IMR-90 (cell line): ENCODE measurements at regions not wholly inside any gene's neighbourhood (a gene's known extent, or its start where the extent isn't known, plus 50 kb on each side); places are given as distances from the start of the nearest gene placed in this dataset.

Experiments used
- ATAC-seq: fragments of 200-7000 bp; cut with Tn5 transposase; 2 replicates; pipeline ENCODE4 v1.9.1; 2020; ENCODE audit warnings: low read depth, mild to moderate bottlenecking, moderate library complexity
- BruUV-seq: library from RNA; stranded (reverse); fragments of 400-500 nt; replicated peaks from 2 replicates; lab custom pipeline; 2021; lab: Mats Ljungman, UMichigan
- CTCF ChIA-PET: fragments of 300-600 bp; formaldehyde crosslinking; extraction: SDS; loops from one replicate; lab custom pipeline; 2021; ENCODE audit warnings: antibody characterized with exemption; lab: Yijun Ruan, JAX
- POLR2A ChIA-PET: fragments of 300-600 bp; sonication (Branson Sonifier 250); formaldehyde crosslinking; loops from one replicate; lab custom pipeline; 2022; ENCODE audit warnings: antibody characterized with exemption; ENCODE audit not compliant: unreplicated experiment; lab: Charles Lee
- DNase-seq: peaks from one replicate; pipeline ENCODE4 v3.0.0; 2013
- H2AFZ ChIP-seq: replicated peaks from 2 replicates; pipeline ENCODE3; 2013; ENCODE audit warnings: low read length, mild to moderate bottlenecking; ENCODE audit not compliant: poor library complexity
- H2AK5ac ChIP-seq: 2 replicates; pipeline ENCODE4 v1.6.1; 2013; ENCODE audit warnings: low read depth, low read length, inconsistent platforms
- H2AK9ac ChIP-seq: replicated peaks from 2 replicates; pipeline ENCODE3; 2013; ENCODE audit warnings: mild to moderate bottlenecking, low read depth, low read length, moderate library complexity; ENCODE audit not compliant: poor library complexity
- H2BK120ac ChIP-seq: 2 replicates; pipeline ENCODE4 v1.6.1; 2013; ENCODE audit warnings: low read depth, low read length, inconsistent platforms
- H2BK15ac ChIP-seq: 3 replicates; pipeline ENCODE4 v1.6.1; 2013; ENCODE audit warnings: low read depth, low read length, inconsistent platforms
- H2BK20ac ChIP-seq: 2 replicates; pipeline ENCODE4 v1.6.1; 2013; ENCODE audit warnings: low read depth, mild to moderate bottlenecking, inconsistent platforms, low read length, moderate library complexity
- H2BK5ac ChIP-seq: 2 replicates; pipeline ENCODE4 v1.6.1; 2013; ENCODE audit warnings: mild to moderate bottlenecking, low read depth, low read length, inconsistent platforms; ENCODE audit not compliant: poor library complexity, severe bottlenecking
- H3K14ac ChIP-seq: replicated peaks from 2 replicates; pipeline ENCODE4 v1.6.1; 2013; ENCODE audit warnings: low read depth, low read length, inconsistent platforms
- H3K18ac ChIP-seq: 2 replicates; pipeline ENCODE4 v1.6.1; 2013; ENCODE audit warnings: low read depth, low read length, control low read depth
- H3K23ac ChIP-seq: 2 replicates; pipeline ENCODE4 v1.6.1; 2013; ENCODE audit warnings: low read depth, low read length, inconsistent platforms
- H3K27ac ChIP-seq: 2 replicates; pipeline ENCODE4 v1.5.1; 2013; ENCODE audit warnings: mild to moderate bottlenecking, control low read depth, low read length; ENCODE audit not compliant: insufficient read depth
- H3K27me3 ChIP-seq: 2 replicates; pipeline ENCODE4 v1.6.1; 2013; ENCODE audit warnings: low read length; ENCODE audit not compliant: control insufficient read depth, insufficient read depth
- H3K36me3 ChIP-seq: 2 replicates; pipeline ENCODE4 v1.6.1; 2013; ENCODE audit warnings: low read length, mixed read lengths; ENCODE audit not compliant: control insufficient read depth, insufficient read depth
- H3K4ac ChIP-seq: 2 replicates; pipeline ENCODE4 v1.6.1; 2013; ENCODE audit warnings: low read depth, low read length, inconsistent platforms
- H3K4me1 ChIP-seq: 2 replicates; pipeline ENCODE4 v1.6.1; 2013; ENCODE audit warnings: low read length, mixed read lengths; ENCODE audit not compliant: control insufficient read depth, insufficient read depth
- H3K4me2 ChIP-seq: 2 replicates; pipeline ENCODE4 v1.6.1; 2013; ENCODE audit warnings: low read depth, mild to moderate bottlenecking, control low read depth, low read length, moderate library complexity
- H3K4me3 ChIP-seq: 2 replicates; pipeline ENCODE4 v1.5.1; 2013; ENCODE audit warnings: low read depth, mild to moderate bottlenecking, control low read depth, low read length, moderate library complexity; ENCODE audit not compliant: insufficient read depth
- H3K56ac ChIP-seq: 2 replicates; pipeline ENCODE4 v1.6.1; 2013; ENCODE audit warnings: low read length, inconsistent platforms; ENCODE audit not compliant: insufficient read depth; ENCODE audit errors: extremely low read depth
- H3K79me1 ChIP-seq, 2 experiments: 2 replicates each; pipeline ENCODE4 v1.6.1; 2013; ENCODE audit warnings: low read length in 2 of 2, inconsistent platforms in 1 of 2, low read depth in 1 of 2
- H3K9ac ChIP-seq: 2 replicates; pipeline ENCODE4 v1.6.1; 2013; ENCODE audit warnings: low read depth, low read length, control low read depth
- H3K9me1 ChIP-seq: 2 replicates; pipeline ENCODE4 v1.6.1; 2013; ENCODE audit warnings: low read length, inconsistent platforms; ENCODE audit not compliant: insufficient read depth
- H3K9me3 ChIP-seq: 2 replicates; pipeline ENCODE4 v1.6.1; 2013; ENCODE audit warnings: low read length; ENCODE audit not compliant: control insufficient read depth, insufficient read depth
- H4K20me1 ChIP-seq: 2 replicates; pipeline ENCODE4 v1.6.1; 2013; ENCODE audit warnings: low read length, inconsistent platforms; ENCODE audit not compliant: insufficient read depth
- H4K5ac ChIP-seq: 2 replicates; pipeline ENCODE4 v1.6.1; 2013; ENCODE audit warnings: mild to moderate bottlenecking, low read depth, low read length, control low read depth
- H4K8ac ChIP-seq, 2 experiments: 2 replicates each; pipeline ENCODE4 v1.6.1; 2013; ENCODE audit warnings: low read depth in 2 of 2, low read length in 2 of 2, control low read depth in 1 of 2, inconsistent platforms in 1 of 2
- H4K91ac ChIP-seq: 2 replicates; pipeline ENCODE4 v1.6.1; 2013; ENCODE audit warnings: low read depth, low read length, inconsistent platforms; ENCODE audit not compliant: insufficient read depth
- CEBPB ChIP-seq: IDR thresholded peaks from 2 replicates; pipeline ENCODE4 v1.6.1; 2012; ENCODE audit warnings: low read depth, low read length, improper control_type of control experiment
- ELK1 ChIP-seq: fragments of 150-350 bp; IDR thresholded peaks from 2 replicates; pipeline ENCODE4 v1.6.1; 2016; ENCODE audit warnings: low read depth, mild to moderate bottlenecking, low read length, moderate library complexity, borderline replicate concordance
- MAFK ChIP-seq: IDR thresholded peaks from 2 replicates; pipeline ENCODE4 v1.6.1; 2012; ENCODE audit warnings: low read depth, low read length, improper control_type of control experiment
- MXI1 ChIP-seq: IDR thresholded peaks from 2 replicates; pipeline ENCODE4 v1.6.1; 2012; ENCODE audit warnings: low read depth, mild to moderate bottlenecking, low read length, moderate library complexity, borderline replicate concordance
- NFE2L2 ChIP-seq: fragments of 150-350 bp; IDR thresholded peaks from 2 replicates; pipeline ENCODE4 v1.6.1; 2016; ENCODE audit warnings: low read depth, mild to moderate bottlenecking, low read length
- POLR2A ChIP-seq: IDR thresholded peaks from 2 replicates; pipeline ENCODE4 v1.6.1; 2012; ENCODE audit warnings: mild to moderate bottlenecking, low read depth, low read length
- RAD21 ChIP-seq: IDR thresholded peaks from 2 replicates; pipeline ENCODE4 v1.6.1; 2012; ENCODE audit warnings: low read length, improper control_type of control experiment
- RCOR1 ChIP-seq: IDR thresholded peaks from 2 replicates; pipeline ENCODE4 v1.6.1; 2012; ENCODE audit warnings: mild to moderate bottlenecking, low read length, improper control_type of control experiment; ENCODE audit not compliant: insufficient replicate concordance
- RFX5 ChIP-seq: IDR thresholded peaks from 2 replicates; pipeline ENCODE4 v1.8.0; 2012; ENCODE audit warnings: low read depth, mild to moderate bottlenecking, low read length, moderate library complexity
- USF2 ChIP-seq: fragments of 150-350 bp; IDR thresholded peaks from 2 replicates; pipeline ENCODE4 v1.6.1; 2017; ENCODE audit warnings: mild to moderate bottlenecking, antibody characterized with exemption, low read length, low read depth
- WGBS, 2 experiments: methylation state at CpG; one replicate each; pipeline versions ENCODE4 v1.1.5 to v1.1.7; 2013; ENCODE audit warnings: missing lambda C conversion rate in 2 of 2; ENCODE audit not compliant: insufficient read length in 1 of 2; ENCODE audit errors: extremely low coverage in 2 of 2; 5-methylcytosine and 5-hydroxymethylcytosine counted together
- dilution Hi-C: fragments of 300-500 bp; cut with HindIII; formaldehyde crosslinking; loops from one replicate; pipeline ENCODE4 v1.14.3; 2018; ENCODE audit warnings: low sequenced_read_pairs; ENCODE audit not compliant: unreplicated experiment
- in situ Hi-C: fragments of 300-500 bp; cut with MboI; formaldehyde crosslinking; loops from 3 replicates; pipeline ENCODE4 v1.14.3; 2019; ENCODE audit warnings: low sequenced_read_pairs, inconsistent platforms, mixed read lengths
- intact Hi-C: fragments of 100-400 bp; cut with micrococcal nuclease; formaldehyde crosslinking; loops from 2 replicates; pipeline ENCODE4 v1.10.0; 2022

- intact Hi-C loops, result no loop called here
- no TSS peak for BruUV-seq
- H3K56ac ChIP-seq, result no peak overlapping the region
- no peak overlapping the region for H2BK120ac ChIP-seq
- no peak overlapping the region for H3K4me3 ChIP-seq
- H3K4me1 ChIP-seq, result no peaks in the 10 kb centered on the region
- no peak overlapping the region for H4K91ac ChIP-seq
- no peaks in the 10 kb centered on the region for H3K9me3 ChIP-seq
- ChIA-PET POLR2A (no interaction called here), CTCF (interaction anchor here (0.6 to 1.1 kb wide), 2 partner anchors 9 to 1996 kb away, joined by 3 to 6 read pairs; no protein-coding TSS in a partner anchor)
- H2BK5ac ChIP-seq, result no peak overlapping the region
- H3K4ac ChIP-seq, result no peak overlapping the region
- H3K14ac ChIP-seq, result no peak overlapping the region
- WGBS, 2 experiments, result 78% methylated on average over 4 of the region's 11 CpGs; no CpG with 5 or more reads in 1 of the 2 experiments
- no peak overlapping the region for H2BK20ac ChIP-seq
- H2AK9ac ChIP-seq, result no peak overlapping the region
- no peak overlapping the region for H2AFZ ChIP-seq
- no peaks in the 10 kb centered on the region for H4K20me1 ChIP-seq
- no peak for TF ChIP-seq ELK1
- TF ChIP-seq USF2, result no peak
- TF ChIP-seq RCOR1, result no peak
- no peak for TF ChIP-seq POLR2A
- no peak for TF ChIP-seq MAFK
- TF ChIP-seq RFX5, result no peak
- TF ChIP-seq MXI1, result no peak
- no peak for TF ChIP-seq CEBPB
- TF ChIP-seq NFE2L2, result no peak
- TF ChIP-seq RAD21, result no peak
- H3K79me1 ChIP-seq, result no peaks in the 10 kb centered on the region
- H3K27ac ChIP-seq, result no peak overlapping the region
- H4K8ac ChIP-seq, result no peak overlapping the region
- H2AK5ac ChIP-seq, result no peak overlapping the region
- DNase-seq (no peak), ATAC-seq (no peak)
- H3K9ac ChIP-seq, result no peak overlapping the region
- in situ Hi-C loops, result no loop called here
- no peak overlapping the region for H4K5ac ChIP-seq
- no peak overlapping the region for H3K18ac ChIP-seq
- H2BK15ac ChIP-seq, result no peak overlapping the region
- H3K9me1 ChIP-seq, result no peaks in the 10 kb centered on the region
- no peaks in the 10 kb centered on the region for H3K36me3 ChIP-seq
- dilution Hi-C loops, result no loop called here
- no peak overlapping the region for H3K4me2 ChIP-seq
- H3K27me3 ChIP-seq, result peaks cover 4% of the 10 kb centered on the region
- H3K23ac ChIP-seq, result no peak overlapping the region
Measured at GRCh38 chr10:21260506-21261149, 264.9 kb downstream of the SKIDA1 start.
